Inferior parietal cortex (tissue), 1 donor: ENCODE measurements at regions not wholly inside any gene's neighbourhood (a gene's known extent, or its start where the extent isn't known, plus 50 kb on each side); places are given as distances from the start of the nearest gene placed in this dataset.

Source experiments
- DNase-seq: peaks from one replicate; pipeline ENCODE4 v3.0.0-alpha.2; 2016; ENCODE audit errors: extremely low spot score

- no peak for DNase-seq
These were observed 88.2 kb upstream of the LINC01488 start for GRCh38 chr11:69393178-69393832.

- DNase-seq: no peak
These were observed 87.6 kb upstream of the LINC01488 start for GRCh38 chr11:69393865-69394233.

GRCh38 chr11:69394234-69394868, 87.1 kb upstream of the LINC01488 start:
- DNase-seq: no peak

- no peak for DNase-seq
These were observed 86.6 kb upstream of the LINC01488 start for GRCh38 chr11:69394869-69395246.

GRCh38 chr11:69395287-69395686, 86.2 kb upstream of the LINC01488 start:
- no peak for DNase-seq

GRCh38 chr11:69396051-69396947, 85.2 kb upstream of the LINC01488 start:
- no peak for DNase-seq

- no peak for DNase-seq
These were observed 84.5 kb upstream of the LINC01488 start for GRCh38 chr11:69396948-69397307.

GRCh38 chr11:69397732-69398131, 83.7 kb upstream of the LINC01488 start:
- no peak for DNase-seq

GRCh38 chr11:69398529-69399492, 82.7 kb upstream of the LINC01488 start:
- no peak for DNase-seq

- no peak for DNase-seq
These were observed 81.3 kb upstream of the LINC01488 start for GRCh38 chr11:69400140-69400539.

- DNase-seq: no peak
These were observed 80.5 kb upstream of the LINC01488 start for GRCh38 chr11:69400771-69401590.

- DNase-seq: no peak
These were observed 79.7 kb upstream of the LINC01488 start for GRCh38 chr11:69401715-69402114.

- no peak for DNase-seq
These were observed 79.1 kb upstream of the LINC01488 start for GRCh38 chr11:69402251-69402887.

- DNase-seq: no peak
These were observed 77.8 kb upstream of the LINC01488 start for GRCh38 chr11:69403556-69404215.

GRCh38 chr11:69406060-69406459, 75.4 kb upstream of the LINC01488 start:
- no peak for DNase-seq

- DNase-seq: no peak
These were observed 71.4 kb upstream of the LINC01488 start for GRCh38 chr11:69409812-69410645.

- no peak for DNase-seq
These were observed 70.1 kb upstream of the LINC01488 start for GRCh38 chr11:69411257-69411924.
